Prostate gland (tissue), 2 donors: ENCODE measurements at regions not wholly inside any gene's neighbourhood (a gene's known extent, or its start where the extent isn't known, plus 50 kb on each side); places are given as distances from the start of the nearest gene placed in this dataset.

Experiments used
- DNase-seq: peaks from one replicate; pipeline ENCODE4 v3.0.0-alpha.2; 2019; ENCODE audit warnings: low spot score
- H3K27ac ChIP-seq, 2 donors: fragments of 200-600 bp; sonication (generic); 2 replicates each; pipeline ENCODE4 v1.5.1; 2017 to 2019
- H3K27me3 ChIP-seq: fragments of 200-600 bp; sonication (generic); replicated peaks from 2 replicates; pipeline ENCODE4 v1.5.1; 2019; ENCODE audit not compliant: insufficient read depth
- H3K36me3 ChIP-seq, 2 donors: fragments of 200-600 bp; sonication (generic); 1 replicate in 1 of 2; 2 replicates in 1 of 2; pipeline versions ENCODE4 v1.5.1 to v1.8.1; 2017 to 2019
- H3K4me1 ChIP-seq: fragments of 200-600 bp; sonication (generic); replicated peaks from 2 replicates; pipeline ENCODE4 v1.5.1; 2019
- H3K4me3 ChIP-seq, 2 donors: fragments of 200-600 bp; sonication (generic); 2 replicates each; pipeline ENCODE4 v1.5.1; 2017 to 2019
- H3K9me3 ChIP-seq: fragments of 200-600 bp; sonication (generic); 2 replicates; pipeline ENCODE4 v1.5.1; 2017
- POLR2A ChIP-seq: fragments of 450-650 bp; IDR thresholded peaks from one replicate; pipeline ENCODE4 v1.6.1; 2016; ENCODE audit warnings: antibody characterized with exemption, mild to moderate bottlenecking
- POLR2AphosphoS5 ChIP-seq: sonication (generic); formaldehyde crosslinking; IDR thresholded peaks from one replicate; pipeline ENCODE4 v1.6.1; 2017; ENCODE audit warnings: antibody characterized with exemption
- WGBS: methylation state at CpG from one replicate; pipeline ENCODE4 v1.1.5; 2018; 5-methylcytosine and 5-hydroxymethylcytosine counted together
- intact Hi-C: fragments of 100-400 bp; cut with DNase I; formaldehyde crosslinking; loops from one replicate; pipeline ENCODE4 v1.14.2; 2022
- TF ChIP-seq, protein P1 (sequence below), 4 experiments: fragments of 200-600 bp in 2 of 4; fragments of 450-650 bp in 2 of 4; sonication (generic) in 2 of 4; IDR thresholded peaks; 1 replicate in 3 of 4; 2 replicates in 1 of 4; pipeline ENCODE4 v1.5.1; 2016 to 2019; ENCODE audit warnings: antibody characterized with exemption in 4 of 4, mild to moderate bottlenecking in 2 of 4, moderate library complexity in 2 of 4

DNA sequence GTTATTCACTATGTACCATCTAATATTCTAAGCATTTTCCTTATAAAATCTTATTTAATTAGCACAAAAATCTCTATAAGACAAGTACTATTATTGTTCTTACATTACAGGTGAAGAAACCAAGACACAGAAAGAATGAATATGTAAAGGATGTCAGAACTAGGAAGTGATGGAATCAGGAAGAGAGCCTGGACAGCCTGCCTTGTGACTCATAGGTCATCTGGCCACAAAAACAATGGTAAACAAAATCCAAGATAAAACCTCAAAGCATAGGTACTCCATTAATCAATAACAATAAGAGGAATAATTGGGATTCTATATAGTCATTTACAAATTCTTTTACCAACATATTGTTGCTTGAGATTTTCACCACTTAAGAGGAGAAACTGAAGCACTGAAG lies 505.4 kb upstream of the PIK3C3 start:
- Histone ChIP-seq H3K4me3 (no peak overlapping the region), H3K27ac (no peak overlapping the region), H3K27me3 (no peaks in the 10 kb centered on the region), H3K4me1 (no peaks in the 10 kb centered on the region), H3K36me3 (no peaks in the 10 kb centered on the region), H3K9me3 (no peaks in the 10 kb centered on the region)
- DNase-seq = no peak
- TF ChIP-seq, protein P1, sequence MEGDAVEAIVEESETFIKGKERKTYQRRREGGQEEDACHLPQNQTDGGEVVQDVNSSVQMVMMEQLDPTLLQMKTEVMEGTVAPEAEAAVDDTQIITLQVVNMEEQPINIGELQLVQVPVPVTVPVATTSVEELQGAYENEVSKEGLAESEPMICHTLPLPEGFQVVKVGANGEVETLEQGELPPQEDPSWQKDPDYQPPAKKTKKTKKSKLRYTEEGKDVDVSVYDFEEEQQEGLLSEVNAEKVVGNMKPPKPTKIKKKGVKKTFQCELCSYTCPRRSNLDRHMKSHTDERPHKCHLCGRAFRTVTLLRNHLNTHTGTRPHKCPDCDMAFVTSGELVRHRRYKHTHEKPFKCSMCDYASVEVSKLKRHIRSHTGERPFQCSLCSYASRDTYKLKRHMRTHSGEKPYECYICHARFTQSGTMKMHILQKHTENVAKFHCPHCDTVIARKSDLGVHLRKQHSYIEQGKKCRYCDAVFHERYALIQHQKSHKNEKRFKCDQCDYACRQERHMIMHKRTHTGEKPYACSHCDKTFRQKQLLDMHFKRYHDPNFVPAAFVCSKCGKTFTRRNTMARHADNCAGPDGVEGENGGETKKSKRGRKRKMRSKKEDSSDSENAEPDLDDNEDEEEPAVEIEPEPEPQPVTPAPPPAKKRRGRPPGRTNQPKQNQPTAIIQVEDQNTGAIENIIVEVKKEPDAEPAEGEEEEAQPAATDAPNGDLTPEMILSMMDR (IDR thresholded peaks at IDR 0.05) = no peak
- TF ChIP-seq POLR2A = no peak
- TF ChIP-seq POLR2AphosphoS5 = no peak
- intact Hi-C loops = no loop called here

DNA sequence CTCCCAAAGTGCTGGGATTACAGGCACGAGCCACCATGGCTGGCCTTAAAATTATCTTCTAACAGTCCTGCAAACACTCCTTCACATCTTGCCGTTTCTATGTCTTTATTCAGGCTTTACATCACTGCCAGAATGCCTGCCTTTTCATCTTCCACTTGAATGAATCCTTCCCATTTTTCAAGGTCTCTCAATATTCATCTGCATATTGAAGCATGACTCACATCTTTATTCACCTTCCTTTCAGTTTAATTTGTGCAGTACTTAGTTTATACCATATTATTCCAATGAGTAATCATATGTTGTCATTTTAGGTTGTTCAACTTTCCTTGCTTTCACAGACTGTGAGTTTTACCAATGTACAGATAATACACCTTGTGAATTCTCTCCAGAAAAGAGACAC lies 510.1 kb upstream of the PIK3C3 start:
- intact Hi-C loops = no loop called here
- TF ChIP-seq POLR2A (no peak), POLR2AphosphoS5 (no peak)
- TF ChIP-seq, protein P1 (IDR thresholded peaks at IDR 0.05) = no peak
- DNase-seq = no peak

GRCh38 chr18:41436772-41437171 lies 518.3 kb upstream of the PIK3C3 start:
- WGBS = 92% methylated on average over 1 of the region's 1 CpG
- no peaks in the 10 kb centered on the region for H3K9me3 ChIP-seq
- no peaks in the 10 kb centered on the region for H3K4me1 ChIP-seq
- no peaks in the 10 kb centered on the region for H3K36me3 ChIP-seq
- intact Hi-C loops = no loop called here
- no peak overlapping the region for H3K27ac ChIP-seq
- no peak for TF ChIP-seq POLR2A
- TF ChIP-seq, protein P1 (IDR thresholded peaks at IDR 0.05) = no peak
- TF ChIP-seq POLR2AphosphoS5 = no peak
- no peaks in the 10 kb centered on the region for H3K27me3 ChIP-seq
- H3K4me3 ChIP-seq = no peak overlapping the region
- DNase-seq = no peak

More for the DNA sequence above, 510.1 kb upstream of the PIK3C3 start:
- no peaks in the 10 kb centered on the region for H3K36me3 ChIP-seq
- H3K9me3 ChIP-seq = no peaks in the 10 kb centered on the region
- 80% methylated on average over 2 of the region's 2 CpGs for WGBS
- no peak overlapping the region for H3K4me3 ChIP-seq
- H3K27me3 ChIP-seq = no peaks in the 10 kb centered on the region
- H3K4me1 ChIP-seq = no peaks in the 10 kb centered on the region
- H3K27ac ChIP-seq = no peak overlapping the region

DNA sequence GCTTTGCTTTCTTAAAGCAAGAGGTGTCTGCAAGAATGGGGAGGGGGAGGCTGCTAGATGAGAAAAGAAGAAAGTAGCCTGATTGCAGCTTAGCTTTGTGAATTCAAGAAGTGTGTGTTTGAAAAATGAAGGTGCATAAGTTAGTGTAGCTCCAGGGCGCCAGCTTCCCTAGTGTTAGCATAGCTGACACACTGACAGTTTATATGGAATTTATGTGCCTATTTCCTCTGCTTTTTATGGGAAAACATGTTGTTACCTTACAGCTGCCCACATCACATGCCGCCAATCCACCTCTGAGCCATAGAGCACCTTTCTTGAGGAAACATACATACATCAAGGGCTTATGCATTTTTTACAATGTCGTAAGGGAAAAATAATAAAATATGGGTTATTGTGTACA lies 536.4 kb upstream of the PIK3C3 start:
- intact Hi-C loops = no loop called here
- 46% methylated on average over 3 of the region's 3 CpGs for WGBS
- no peaks in the 10 kb centered on the region for H3K27me3 ChIP-seq

DNA sequence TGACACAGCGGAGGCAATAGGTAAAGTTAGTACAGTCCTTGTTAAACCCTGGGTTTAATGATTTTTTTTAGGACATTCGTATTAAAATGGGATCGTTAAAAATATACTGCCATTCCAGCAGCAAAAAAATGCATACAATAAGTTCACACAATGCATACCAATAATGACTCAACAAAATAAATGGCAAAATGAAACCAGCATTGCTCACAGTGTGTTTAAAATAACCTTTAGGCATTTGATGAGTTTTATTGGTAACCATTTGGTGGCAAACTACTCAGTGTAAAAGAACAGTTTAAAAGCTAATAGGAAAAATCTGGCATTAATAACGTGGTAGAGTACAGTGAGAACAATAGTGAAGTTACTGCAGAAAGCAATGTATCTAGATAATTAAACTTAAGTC lies 539.0 kb upstream of the PIK3C3 start:
- Histone ChIP-seq H3K27ac (no peak overlapping the region), H3K9me3 (no peaks in the 10 kb centered on the region), H3K36me3 (no peaks in the 10 kb centered on the region), H3K4me1 (no peaks in the 10 kb centered on the region), H3K4me3 (no peak overlapping the region), H3K27me3 (no peaks in the 10 kb centered on the region)
- 46% methylated on average over 4 of the region's 4 CpGs for WGBS
- TF ChIP-seq POLR2A (no peak), POLR2AphosphoS5 (no peak)
- TF ChIP-seq, protein P1 (IDR thresholded peaks at IDR 0.05) = no peak
- DNase-seq = no peak
- intact Hi-C loops = no loop called here

More for the DNA sequence above, 536.4 kb upstream of the PIK3C3 start:
- H3K4me3 ChIP-seq = no peak overlapping the region
- no peak for DNase-seq
- TF ChIP-seq, protein P1 (IDR thresholded peaks at IDR 0.05) = no peak
- TF ChIP-seq POLR2AphosphoS5 = no peak
- no peak for TF ChIP-seq POLR2A
- H3K9me3 ChIP-seq = no peaks in the 10 kb centered on the region
- H3K4me1 ChIP-seq = no peaks in the 10 kb centered on the region
- H3K27ac ChIP-seq = no peak overlapping the region
- H3K36me3 ChIP-seq = no peaks in the 10 kb centered on the region
